ENCODE measurements at regions not wholly inside any gene's neighbourhood (a gene's known extent, or its start where the extent isn't known, plus 50 kb on each side); places are given as distances from the start of the nearest gene placed in this dataset.

DNA sequence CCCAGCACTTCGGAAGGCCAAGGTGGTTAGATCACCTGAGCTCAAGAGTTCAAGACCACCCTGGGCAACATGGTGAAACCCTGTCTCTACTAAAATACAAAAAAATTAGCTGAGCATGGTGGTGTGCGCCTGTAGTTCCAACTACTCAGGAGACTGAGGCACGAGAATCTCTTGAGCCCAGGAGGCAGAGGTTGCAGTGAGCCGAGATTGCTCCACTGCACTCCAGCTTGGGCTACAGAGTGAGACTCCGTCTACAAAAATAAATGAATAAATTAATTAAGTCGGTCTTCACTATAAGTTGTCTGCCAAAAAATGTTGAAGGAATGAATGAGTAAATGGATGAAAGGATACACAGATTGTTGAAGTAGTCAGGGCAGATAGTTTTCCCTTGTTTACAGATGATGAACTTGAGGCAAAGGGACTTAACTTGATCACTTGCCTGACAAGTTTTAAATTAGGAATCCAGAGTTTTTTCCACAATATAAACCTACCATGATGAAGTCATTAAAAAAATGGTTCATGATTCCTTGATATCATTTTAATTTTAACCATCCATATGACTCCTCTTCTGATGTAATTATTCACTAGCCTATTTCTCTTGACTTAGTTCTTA lies 130.8 kb downstream of the TLR5 start:
- TF ChIP-seq ZFX (IDR thresholded peaks at IDR 0.05) (no peak), CTCF (conservative IDR thresholded peaks at IDR 0.05) (no peak)
- no peak overlapping the region for H3K27ac ChIP-seq

DNA sequence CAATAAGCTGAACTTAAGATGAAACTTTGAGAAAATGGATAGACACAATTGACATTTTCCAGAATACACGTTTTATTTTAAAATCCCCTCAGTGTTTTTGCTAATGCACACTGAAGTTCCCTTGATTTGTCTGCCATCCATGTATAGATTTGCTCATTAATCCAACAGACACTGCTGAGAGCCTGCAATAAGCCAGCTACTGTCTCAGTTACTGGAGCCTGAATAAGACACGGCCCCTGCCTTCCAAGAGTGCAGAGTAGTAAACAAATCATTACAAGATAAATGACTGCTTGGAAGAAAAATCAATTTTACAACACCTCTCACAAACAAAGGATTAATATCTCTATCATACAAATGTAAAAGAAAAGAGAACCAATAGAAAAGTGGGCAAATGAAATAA lies 130.1 kb downstream of the TLR5 start:
- TF ChIP-seq CTCF (conservative IDR thresholded peaks at IDR 0.05) (no peak), ZFX (IDR thresholded peaks at IDR 0.05) (no peak)
- no peak overlapping the region for H3K27ac ChIP-seq

DNA sequence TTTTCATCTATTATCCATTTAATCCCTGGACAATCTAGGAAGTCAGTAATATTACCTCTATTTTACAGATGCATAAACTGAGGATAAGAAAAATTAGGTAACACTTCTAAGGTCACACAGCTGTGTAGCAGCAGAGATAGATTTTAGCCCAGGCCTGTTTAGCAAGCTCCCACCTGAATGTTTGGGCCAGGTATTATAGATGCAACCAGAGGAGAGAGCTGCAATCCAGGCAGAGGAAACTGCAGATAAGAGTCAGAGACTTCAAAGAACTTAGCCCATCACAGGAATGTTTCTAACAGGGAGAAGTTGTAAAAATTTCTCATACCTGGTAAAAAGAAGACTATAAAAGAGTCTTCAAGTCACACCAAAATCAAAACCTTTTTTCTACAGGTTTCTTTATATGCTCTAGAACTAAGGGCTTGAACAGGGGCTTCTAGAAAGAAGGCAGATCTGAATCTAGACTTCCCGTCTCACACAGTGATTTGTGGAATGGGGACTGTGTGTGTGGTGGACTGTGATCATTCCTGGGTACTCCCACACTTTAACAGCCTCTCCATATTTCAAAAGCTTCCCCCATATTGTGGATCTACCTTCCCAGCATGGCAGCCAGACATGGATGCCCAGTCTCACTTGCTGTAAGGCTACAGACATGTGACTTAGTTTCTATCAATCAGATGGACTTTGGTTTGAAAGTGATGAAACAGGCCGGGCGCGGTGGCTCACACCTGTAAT lies 128.7 kb downstream of the TLR5 start:
- no peak for TF ChIP-seq ZFX (IDR thresholded peaks at IDR 0.05)
- TF ChIP-seq CTCF (conservative IDR thresholded peaks at IDR 0.05): no peak
- H3K27ac ChIP-seq: no peak overlapping the region

DNA sequence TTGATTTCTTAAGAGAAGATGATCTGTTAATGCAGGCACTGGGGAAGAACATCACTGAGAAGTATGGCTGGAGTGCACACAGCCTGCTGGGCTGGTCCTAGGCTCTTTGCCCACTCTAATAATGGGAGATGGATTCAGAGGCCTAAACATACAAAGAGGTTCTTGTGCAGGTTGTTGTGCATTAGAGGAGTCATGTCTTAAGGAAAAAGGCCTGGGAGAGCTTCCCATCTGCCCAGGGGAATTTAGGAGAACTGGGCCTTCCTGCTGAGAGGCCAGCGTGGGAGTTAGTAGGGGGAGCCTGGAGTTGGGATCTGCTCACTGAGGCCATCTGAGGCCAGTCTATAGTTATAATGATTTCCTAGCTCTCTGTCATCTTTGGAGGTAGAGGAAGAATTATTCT lies 126.7 kb downstream of the TLR5 start:
- TF ChIP-seq ZFX (IDR thresholded peaks at IDR 0.05) (no peak), CTCF (conservative IDR thresholded peaks at IDR 0.05) (no peak)
- H3K27ac ChIP-seq: no peak overlapping the region

- H3K27ac ChIP-seq: no peak overlapping the region
- TF ChIP-seq CTCF (conservative IDR thresholded peaks at IDR 0.05) (no peak), ZFX (IDR thresholded peaks at IDR 0.05) (no peak)
Measured at GRCh38 chr1:223016890-223017289, 126.2 kb downstream of the TLR5 start.

GRCh38 chr1:223017291-223017690 lies 125.8 kb downstream of the TLR5 start:
- TF ChIP-seq ZFX (IDR thresholded peaks at IDR 0.05): no peak
- TF ChIP-seq CTCF (conservative IDR thresholded peaks at IDR 0.05): no peak

DNA sequence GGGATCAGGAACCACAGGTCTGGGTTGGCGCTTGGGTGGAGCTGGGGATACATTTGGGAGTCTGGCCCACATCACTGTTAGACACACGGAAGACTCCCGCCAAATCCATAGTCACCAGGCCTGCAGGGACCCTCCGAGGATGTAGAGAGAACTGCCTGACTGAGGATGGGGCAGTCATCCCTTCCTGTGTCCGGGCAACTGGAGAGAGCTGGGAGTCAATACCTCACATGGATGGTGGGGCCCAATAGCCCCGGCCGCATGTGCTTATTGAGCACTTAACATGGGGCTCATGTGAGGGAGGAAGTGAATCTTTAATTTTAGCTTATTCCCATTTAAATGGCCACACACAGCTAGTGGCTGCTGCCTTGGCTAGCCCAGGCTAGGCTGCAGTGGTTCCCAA lies 124.5 kb downstream of the TLR5 start:
- TF ChIP-seq CTCF (conservative IDR thresholded peaks at IDR 0.05): no peak
- TF ChIP-seq ZFX (IDR thresholded peaks at IDR 0.05): no peak
- H3K27ac ChIP-seq: no peak overlapping the region

More at GRCh38 chr1:223017291-223017690, 125.8 kb downstream of the TLR5 start:
- H3K27ac ChIP-seq: no peak overlapping the region
